ENCODE measurements at regions not wholly inside any gene's neighbourhood (a gene's known extent, or its start where the extent isn't known, plus 50 kb on each side); places are given as distances from the start of the nearest gene placed in this dataset.

- no peak overlapping the region for H3K4me3 ChIP-seq (ENCODE audit: low read depth, low read length)
- no peak for DNase-seq (ENCODE audit: low read depth)
- no peak for TF ChIP-seq CTCF (IDR thresholded peaks at IDR 0.05; ENCODE audit: insufficient read depth, low read length)
Measured at GRCh38 chr1:184270556-184270955, 116.3 kb upstream of the C1orf21 start.

GRCh38 chr1:184272175-184272866, 114.5 kb upstream of the C1orf21 start:
- TF ChIP-seq CTCF (IDR thresholded peaks at IDR 0.05; ENCODE audit: insufficient read depth, low read length) = no peak
- no peak overlapping the region for H3K4me3 ChIP-seq (ENCODE audit: low read depth, low read length)
- peak; percentile 32 for DNase-seq (ENCODE audit: low read depth)

- no peak for TF ChIP-seq CTCF (IDR thresholded peaks at IDR 0.05; ENCODE audit: insufficient read depth, low read length)
- H3K4me3 ChIP-seq (ENCODE audit: low read depth, low read length) = no peak overlapping the region
- no peak for DNase-seq (ENCODE audit: low read depth)
Measured at GRCh38 chr1:184276416-184276815, 110.4 kb upstream of the C1orf21 start.

DNA sequence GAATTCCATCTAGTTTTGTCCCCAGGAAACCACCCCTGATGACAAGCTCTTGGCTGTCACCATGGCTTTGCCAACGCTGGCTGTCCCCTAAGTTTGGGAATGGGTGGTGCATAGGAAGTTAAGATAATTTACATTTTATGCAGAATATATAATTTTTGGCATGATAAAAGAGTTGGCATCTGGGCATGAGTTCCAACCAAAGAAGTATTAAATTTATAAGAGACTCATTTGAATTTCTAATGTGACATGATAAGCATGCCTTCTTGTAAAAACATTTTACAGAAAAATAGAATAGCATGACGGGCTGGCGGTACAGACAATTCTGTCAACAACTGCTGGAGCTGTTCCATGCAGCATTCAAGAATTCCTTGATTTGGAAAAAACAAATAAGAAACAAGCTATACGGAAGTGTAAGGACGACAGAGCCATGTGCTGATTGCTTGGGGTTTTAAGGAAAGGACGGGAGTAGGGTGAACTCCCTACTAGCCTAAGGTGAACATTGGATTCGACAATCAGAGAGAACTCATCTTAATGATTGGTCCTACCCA, 106.8 kb upstream of the C1orf21 start:
- no peak for DNase-seq (ENCODE audit: low read depth)
- no peak overlapping the region for H3K4me3 ChIP-seq (ENCODE audit: low read depth, low read length)
- no peak for TF ChIP-seq CTCF (IDR thresholded peaks at IDR 0.05; ENCODE audit: insufficient read depth, low read length)

GRCh38 chr1:184283999-184284398, 102.8 kb upstream of the C1orf21 start:
- no peak for TF ChIP-seq CTCF (IDR thresholded peaks at IDR 0.05; ENCODE audit: insufficient read depth, low read length)
- peak; percentile 62 for DNase-seq (ENCODE audit: low read depth)
- H3K4me3 ChIP-seq (ENCODE audit: low read depth, low read length) = no peak overlapping the region

DNA sequence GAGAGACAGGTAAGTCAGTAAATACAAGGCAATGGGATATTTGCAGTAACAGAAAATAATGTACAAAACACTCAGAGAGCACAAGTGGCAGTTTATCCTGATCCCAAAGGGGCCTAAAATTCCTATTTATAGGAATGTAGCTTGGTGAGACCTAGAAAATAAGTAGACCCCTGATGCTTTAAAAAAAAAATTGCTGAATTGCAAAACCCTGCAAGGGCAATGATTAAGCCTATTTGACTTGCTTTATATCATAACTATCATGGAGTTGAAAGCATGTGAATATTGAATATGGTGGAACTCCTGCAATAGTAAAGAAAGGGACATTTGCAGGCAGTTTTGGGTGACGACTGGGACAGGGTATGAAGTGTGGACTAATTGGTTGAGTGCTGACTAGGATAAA, 101.9 kb upstream of the C1orf21 start:
- no peak overlapping the region for H3K4me3 ChIP-seq (ENCODE audit: low read depth, low read length)
- TF ChIP-seq CTCF (IDR thresholded peaks at IDR 0.05; ENCODE audit: insufficient read depth, low read length) = no peak
- DNase-seq (ENCODE audit: low read depth) = no peak

All from fibroblast of the aortic adventitia (primary cell).